ENCODE measurements at regions not wholly inside any gene's neighbourhood (a gene's known extent, or its start where the extent isn't known, plus 50 kb on each side); places are given as distances from the start of the nearest gene placed in this dataset.
"Not testable (repeated sequence)": the region's sequence is repeated elsewhere in the genome, so short reads cannot be mapped to it uniquely, and the experiment has no call there.

- Mint-ChIP-seq H3K4me1 (no peaks in the 10 kb centered on the region), H3K4me3 (no peak overlapping the region), H3K27ac (peak overlapping the region in 1 of 6 donors; percentile 21), H3K9me3 (peaks cover 1 to 23% (median 6%) of the 10 kb centered on the region in 7 donors), H3K36me3 (no peaks in the 10 kb centered on the region), H3K27me3 (no peaks in the 10 kb centered on the region)
- ATAC-seq (ENCODE audit: low read depth in 2 of 2) (no peak), DNase-seq (no peak)
Observed at GRCh38 chr6:164347455-164347854, 932.9 kb downstream of the QKI start.

- H3K27ac Mint-ChIP-seq: no peak overlapping the region
- no peak for DNase-seq
- H3K36me3 Mint-ChIP-seq: no peaks in the 10 kb centered on the region
- no peaks in the 10 kb centered on the region for H3K27me3 Mint-ChIP-seq
- H3K9me3 Mint-ChIP-seq: peaks cover under 1 to 23% (median 6%) of the 10 kb centered on the region in 7 donors
- no peak for ATAC-seq (ENCODE audit: low read depth in 2 of 2)
- no peaks in the 10 kb centered on the region for H3K4me1 Mint-ChIP-seq
- H3K4me3 Mint-ChIP-seq: no peak overlapping the region
Observed at GRCh38 chr6:164346631-164347030, 932.1 kb downstream of the QKI start.

GRCh38 chr6:164345806-164346496 is 931.4 kb downstream of the QKI start:
- Mint-ChIP-seq H3K9me3 (peaks cover 0 to 23% (median 6%) of the 10 kb centered on the region in 7 donors), H3K4me3 (no peak overlapping the region), H3K27ac (no peak overlapping the region), H3K36me3 (no peaks in the 10 kb centered on the region), H3K4me1 (no peaks in the 10 kb centered on the region), H3K27me3 (no peaks in the 10 kb centered on the region)
- no peak for DNase-seq
- no peak for ATAC-seq (ENCODE audit: low read depth in 2 of 2)

- ATAC-seq (ENCODE audit: low read depth in 2 of 2): no peak
- Mint-ChIP-seq H3K36me3 (no peaks in the 10 kb centered on the region), H3K4me1 (no peaks in the 10 kb centered on the region), H3K27ac (no peak overlapping the region), H3K4me3 (no peak overlapping the region), H3K9me3 (peaks cover 0 to 23% (median 6%) of the 10 kb centered on the region in 7 donors), H3K27me3 (no peaks in the 10 kb centered on the region)
- DNase-seq: no peak
Observed at GRCh38 chr6:164345327-164345726, 930.8 kb downstream of the QKI start.

GRCh38 chr6:164344801-164345291 is 930.3 kb downstream of the QKI start:
- Mint-ChIP-seq H3K9me3 (peaks cover 0 to 23% (median 6%) of the 10 kb centered on the region in 7 donors), H3K4me1 (no peaks in the 10 kb centered on the region), H3K27me3 (no peaks in the 10 kb centered on the region), H3K36me3 (no peaks in the 10 kb centered on the region), H3K27ac (no peak overlapping the region), H3K4me3 (no peak overlapping the region)
- DNase-seq: no peak
- no peak for ATAC-seq (ENCODE audit: low read depth in 2 of 2)

GRCh38 chr6:164339442-164339841 is 924.9 kb downstream of the QKI start:
- not testable (repeated sequence) for H3K4me3 Mint-ChIP-seq; H3K4me1 Mint-ChIP-seq; H3K27ac Mint-ChIP-seq; H3K36me3 Mint-ChIP-seq; ATAC-seq (ENCODE audit: low read depth in 2 of 2); DNase-seq; H3K27me3 Mint-ChIP-seq
- peaks cover 0 to 21% (median 6%) of the 10 kb centered on the region in 7 donors for H3K9me3 Mint-ChIP-seq

GRCh38 chr6:164337925-164338397 is 923.4 kb downstream of the QKI start:
- no peak overlapping the region for H3K4me3 Mint-ChIP-seq
- H3K9me3 Mint-ChIP-seq: peaks cover 0 to 13% (median 2%) of the 10 kb centered on the region in 7 donors
- no peaks in the 10 kb centered on the region for H3K4me1 Mint-ChIP-seq
- ATAC-seq (ENCODE audit: low read depth in 2 of 2) (no peak), DNase-seq (no peak)
- H3K36me3 Mint-ChIP-seq: no peaks in the 10 kb centered on the region
- H3K27ac Mint-ChIP-seq: no peak overlapping the region
- no peaks in the 10 kb centered on the region for H3K27me3 Mint-ChIP-seq

GRCh38 chr6:164337024-164337924 is 922.8 kb downstream of the QKI start:
- peak overlapping the region in 1 of 6 donors; percentile 41 for H3K27ac Mint-ChIP-seq
- no peaks in the 10 kb centered on the region for H3K27me3 Mint-ChIP-seq
- DNase-seq: no peak
- H3K9me3 Mint-ChIP-seq: peaks cover 0 to 8% (median under 1%) of the 10 kb centered on the region in 7 donors
- no peaks in the 10 kb centered on the region for H3K4me1 Mint-ChIP-seq
- H3K4me3 Mint-ChIP-seq: no peak overlapping the region
- ATAC-seq (ENCODE audit: low read depth in 2 of 2): no peak
- H3K36me3 Mint-ChIP-seq: no peaks in the 10 kb centered on the region

- peaks cover 0 to 6% (median 0%) of the 10 kb centered on the region in 7 donors for H3K9me3 Mint-ChIP-seq
- H3K27ac Mint-ChIP-seq: no peak overlapping the region
- H3K4me3 Mint-ChIP-seq: no peak overlapping the region
- no peaks in the 10 kb centered on the region for H3K36me3 Mint-ChIP-seq
- no peaks in the 10 kb centered on the region for H3K27me3 Mint-ChIP-seq
- no peak for ATAC-seq (ENCODE audit: low read depth in 2 of 2)
- H3K4me1 Mint-ChIP-seq: no peaks in the 10 kb centered on the region
- no peak for DNase-seq
Observed at GRCh38 chr6:164336455-164336854, 921.9 kb downstream of the QKI start.

GRCh38 chr6:164331026-164331425 is 916.5 kb downstream of the QKI start:
- Mint-ChIP-seq H3K4me3 (no peak overlapping the region), H3K4me1 (no peaks in the 10 kb centered on the region), H3K27me3 (no peaks in the 10 kb centered on the region), H3K27ac (no peak overlapping the region), H3K9me3 (peaks cover 0 to 3% (median 0%) of the 10 kb centered on the region in 7 donors), H3K36me3 (no peaks in the 10 kb centered on the region)
- ATAC-seq (ENCODE audit: low read depth in 2 of 2) (no peak), DNase-seq (no peak)

GRCh38 chr6:164325168-164325567 is 910.6 kb downstream of the QKI start:
- H3K4me1 Mint-ChIP-seq: no peaks in the 10 kb centered on the region
- H3K27ac Mint-ChIP-seq: no peak overlapping the region
- no peaks in the 10 kb centered on the region for H3K36me3 Mint-ChIP-seq
- H3K27me3 Mint-ChIP-seq: no peaks in the 10 kb centered on the region
- ATAC-seq (ENCODE audit: low read depth in 2 of 2) (no peak), DNase-seq (no peak)
- H3K4me3 Mint-ChIP-seq: no peak overlapping the region
- peaks cover 3 to 14% (median 7%) of the 10 kb centered on the region in 7 donors for H3K9me3 Mint-ChIP-seq

GRCh38 chr6:164322533-164322932 is 908.0 kb downstream of the QKI start:
- Mint-ChIP-seq H3K36me3 (no peaks in the 10 kb centered on the region), H3K4me3 (no peak overlapping the region), H3K9me3 (peaks cover 3 to 14% (median 7%) of the 10 kb centered on the region in 7 donors), H3K4me1 (no peaks in the 10 kb centered on the region), H3K27me3 (no peaks in the 10 kb centered on the region), H3K27ac (no peak overlapping the region)
- DNase-seq (no peak), ATAC-seq (ENCODE audit: low read depth in 2 of 2) (no peak)

GRCh38 chr6:164321297-164321696 is 906.8 kb downstream of the QKI start:
- DNase-seq: no peak
- H3K4me1 Mint-ChIP-seq: no peaks in the 10 kb centered on the region
- H3K27ac Mint-ChIP-seq: no peak overlapping the region
- ATAC-seq (ENCODE audit: low read depth in 2 of 2): no peak
- no peaks in the 10 kb centered on the region for H3K36me3 Mint-ChIP-seq
- H3K27me3 Mint-ChIP-seq: no peaks in the 10 kb centered on the region
- H3K4me3 Mint-ChIP-seq: no peak overlapping the region
- H3K9me3 Mint-ChIP-seq: peaks cover 0 to 14% (median 7%) of the 10 kb centered on the region in 7 donors

GRCh38 chr6:164315376-164315775 is 900.9 kb downstream of the QKI start:
- Mint-ChIP-seq H3K27me3 (no peaks in the 10 kb centered on the region), H3K4me3 (no peak overlapping the region)

More at GRCh38 chr6:164315376-164315775, 900.9 kb downstream of the QKI start:
- no peaks in the 10 kb centered on the region for H3K36me3 Mint-ChIP-seq
- H3K4me1 Mint-ChIP-seq: no peaks in the 10 kb centered on the region
- no peak for ATAC-seq (ENCODE audit: low read depth in 2 of 2)
- DNase-seq: no peak
- H3K9me3 Mint-ChIP-seq: peaks cover 0 to 8% (median 0%) of the 10 kb centered on the region in 7 donors
- H3K27ac Mint-ChIP-seq: no peak overlapping the region
